ENCODE measurements at regions not wholly inside any gene's neighbourhood (a gene's known extent, or its start where the extent isn't known, plus 50 kb on each side); places are given as distances from the start of the nearest gene placed in this dataset.

GRCh38 chr2:8257502-8257901 is 424.4 kb upstream of the ID2 start:
- no peak overlapping the region for H2BK5ac ChIP-seq (ENCODE audit: low read depth, low read length, poor library complexity)
- H3K27me3 ChIP-seq (ENCODE audit: insufficient read depth, low read length), result no peaks in the 10 kb centered on the region
- H3K4me1 ChIP-seq (ENCODE audit: control insufficient read depth in 1 of 2, insufficient read depth in 2 of 2, low read length in 2 of 2), result no peaks in the 10 kb centered on the region
- no peak overlapping the region for H2BK12ac ChIP-seq (ENCODE audit: low read length)
- no peak overlapping the region for H2BK120ac ChIP-seq (ENCODE audit: insufficient read depth, low read length, poor library complexity)
- H3K79me2 ChIP-seq (ENCODE audit: control insufficient read depth, insufficient read depth, low read length, poor library complexity), result no peaks in the 10 kb centered on the region
- no peak overlapping the region for H3K9ac ChIP-seq (ENCODE audit: low read length)
- H4K91ac ChIP-seq (ENCODE audit: low read depth, low read length), result no peak overlapping the region
- peaks cover 2% of the 10 kb centered on the region for H3K9me3 ChIP-seq (ENCODE audit: insufficient read depth, low read depth, low read length)
- H2AFZ ChIP-seq (ENCODE audit: insufficient read depth, low read length, poor library complexity), result no peak overlapping the region
- H2AK5ac ChIP-seq (ENCODE audit: low read length), result no peak overlapping the region
- no peak overlapping the region for H3K4ac ChIP-seq (ENCODE audit: low read depth, low read length)
- no peak overlapping the region for H3K14ac ChIP-seq (ENCODE audit: low read length)
- no peak overlapping the region for H3K18ac ChIP-seq (ENCODE audit: low read length)
- DNase-seq, result no peak
- H4K8ac ChIP-seq (ENCODE audit: low read depth, low read length), result no peak overlapping the region
- H3K36me3 ChIP-seq (ENCODE audit: control insufficient read depth in 1 of 2, insufficient read depth in 2 of 2, low read length in 2 of 2), result no peaks in the 10 kb centered on the region
- no peak overlapping the region for H3K4me2 ChIP-seq (ENCODE audit: low read length)
- no peak overlapping the region for H4K12ac ChIP-seq (ENCODE audit: low read depth, low read length)
- no CpG with 5 or more reads among the region's 4 CpGs for WGBS (ENCODE audit: extremely low coverage, insufficient coverage, insufficient read length)
- no peak overlapping the region for H3K27ac ChIP-seq (ENCODE audit: low read depth, low read length)
- no peaks in the 10 kb centered on the region for H3K79me1 ChIP-seq (ENCODE audit: low read length)
- no peak overlapping the region for H3K23ac ChIP-seq (ENCODE audit: low read length)
- no peak overlapping the region for H3K4me3 ChIP-seq (ENCODE audit: low read depth, low read length)

GRCh38 chr2:8258406-8258805 is 423.4 kb upstream of the ID2 start:
- Histone ChIP-seq H3K79me2 (ENCODE audit: control insufficient read depth, insufficient read depth, low read length, poor library complexity) (no peaks in the 10 kb centered on the region), H3K4me3 (ENCODE audit: low read depth, low read length) (no peak overlapping the region), H3K79me1 (ENCODE audit: low read length) (no peaks in the 10 kb centered on the region), H3K27me3 (ENCODE audit: insufficient read depth, low read length) (no peaks in the 10 kb centered on the region), H3K9ac (ENCODE audit: low read length) (no peak overlapping the region), H2BK5ac (ENCODE audit: low read depth, low read length, poor library complexity) (no peak overlapping the region), H2BK120ac (ENCODE audit: insufficient read depth, low read length, poor library complexity) (no peak overlapping the region), H3K14ac (ENCODE audit: low read length) (no peak overlapping the region), H4K12ac (ENCODE audit: low read depth, low read length) (no peak overlapping the region), H3K36me3 (ENCODE audit: control insufficient read depth in 1 of 2, insufficient read depth in 2 of 2, low read length in 2 of 2) (no peaks in the 10 kb centered on the region), H3K4ac (ENCODE audit: low read depth, low read length) (no peak overlapping the region), H2AK5ac (ENCODE audit: low read length) (no peak overlapping the region), H3K18ac (ENCODE audit: low read length) (no peak overlapping the region), H4K8ac (ENCODE audit: low read depth, low read length) (no peak overlapping the region), H3K23ac (ENCODE audit: low read length) (no peak overlapping the region), H4K91ac (ENCODE audit: low read depth, low read length) (no peak overlapping the region), H3K27ac (ENCODE audit: low read depth, low read length) (no peak overlapping the region), H3K9me3 (ENCODE audit: insufficient read depth, low read depth, low read length) (peaks cover under 1% of the 10 kb centered on the region), H2AFZ (ENCODE audit: insufficient read depth, low read length, poor library complexity) (no peak overlapping the region), H3K4me2 (ENCODE audit: low read length) (no peak overlapping the region), H2BK12ac (ENCODE audit: low read length) (no peak overlapping the region), H3K4me1 (ENCODE audit: control insufficient read depth in 1 of 2, insufficient read depth in 2 of 2, low read length in 2 of 2) (no peaks in the 10 kb centered on the region)
- no CpG with 5 or more reads among the region's 4 CpGs for WGBS (ENCODE audit: extremely low coverage, insufficient coverage, insufficient read length)
- peak in 1 of 2 donors; percentile 48 for DNase-seq

GRCh38 chr2:8259106-8259840 is 422.6 kb upstream of the ID2 start:
- Histone ChIP-seq H3K79me2 (ENCODE audit: control insufficient read depth, insufficient read depth, low read length, poor library complexity) (no peaks in the 10 kb centered on the region), H3K4me1 (ENCODE audit: control insufficient read depth in 1 of 2, insufficient read depth in 2 of 2, low read length in 2 of 2) (no peaks in the 10 kb centered on the region), H3K4me3 (ENCODE audit: low read depth, low read length) (no peak overlapping the region), H4K91ac (ENCODE audit: low read depth, low read length) (no peak overlapping the region), H3K4me2 (ENCODE audit: low read length) (no peak overlapping the region), H3K9ac (ENCODE audit: low read length) (no peak overlapping the region), H2AK5ac (ENCODE audit: low read length) (no peak overlapping the region), H3K14ac (ENCODE audit: low read length) (no peak overlapping the region), H2BK120ac (ENCODE audit: insufficient read depth, low read length, poor library complexity) (no peak overlapping the region), H2BK12ac (ENCODE audit: low read length) (no peak overlapping the region), H2AFZ (ENCODE audit: insufficient read depth, low read length, poor library complexity) (no peak overlapping the region), H3K18ac (ENCODE audit: low read length) (no peak overlapping the region), H3K27ac (ENCODE audit: low read depth, low read length) (no peak overlapping the region), H3K4ac (ENCODE audit: low read depth, low read length) (no peak overlapping the region), H3K36me3 (ENCODE audit: control insufficient read depth in 1 of 2, insufficient read depth in 2 of 2, low read length in 2 of 2) (no peaks in the 10 kb centered on the region), H3K27me3 (ENCODE audit: insufficient read depth, low read length) (no peaks in the 10 kb centered on the region), H4K12ac (ENCODE audit: low read depth, low read length) (no peak overlapping the region), H3K9me3 (ENCODE audit: insufficient read depth, low read depth, low read length) (no peaks in the 10 kb centered on the region), H2BK5ac (ENCODE audit: low read depth, low read length, poor library complexity) (no peak overlapping the region), H3K79me1 (ENCODE audit: low read length) (no peaks in the 10 kb centered on the region), H3K23ac (ENCODE audit: low read length) (no peak overlapping the region), H4K8ac (ENCODE audit: low read depth, low read length) (no peak overlapping the region)
- WGBS (ENCODE audit: extremely low coverage, insufficient coverage, insufficient read length), result no CpG with 5 or more reads among the region's 4 CpGs
- no peak for DNase-seq

- no peaks in the 10 kb centered on the region for H3K4me1 ChIP-seq (ENCODE audit: control insufficient read depth in 1 of 2, insufficient read depth in 2 of 2, low read length in 2 of 2)
- no peak overlapping the region for H3K14ac ChIP-seq (ENCODE audit: low read length)
- WGBS (ENCODE audit: extremely low coverage, insufficient coverage, insufficient read length), result no CpG with 5 or more reads among the region's 5 CpGs
- H3K4me2 ChIP-seq (ENCODE audit: low read length), result no peak overlapping the region
- no peaks in the 10 kb centered on the region for H3K9me3 ChIP-seq (ENCODE audit: insufficient read depth, low read depth, low read length)
- H3K4me3 ChIP-seq (ENCODE audit: low read depth, low read length), result no peak overlapping the region
- H3K18ac ChIP-seq (ENCODE audit: low read length), result no peak overlapping the region
- no peak overlapping the region for H2BK120ac ChIP-seq (ENCODE audit: insufficient read depth, low read length, poor library complexity)
- H3K23ac ChIP-seq (ENCODE audit: low read length), result no peak overlapping the region
- H3K9ac ChIP-seq (ENCODE audit: low read length), result no peak overlapping the region
- H2BK5ac ChIP-seq (ENCODE audit: low read depth, low read length, poor library complexity), result no peak overlapping the region
- no peak overlapping the region for H2AK5ac ChIP-seq (ENCODE audit: low read length)
- H3K4ac ChIP-seq (ENCODE audit: low read depth, low read length), result no peak overlapping the region
- H3K79me1 ChIP-seq (ENCODE audit: low read length), result no peaks in the 10 kb centered on the region
- no peak for DNase-seq
- no peak overlapping the region for H2AFZ ChIP-seq (ENCODE audit: insufficient read depth, low read length, poor library complexity)
- no peaks in the 10 kb centered on the region for H3K79me2 ChIP-seq (ENCODE audit: control insufficient read depth, insufficient read depth, low read length, poor library complexity)
- no peaks in the 10 kb centered on the region for H3K27me3 ChIP-seq (ENCODE audit: insufficient read depth, low read length)
- H4K8ac ChIP-seq (ENCODE audit: low read depth, low read length), result no peak overlapping the region
- H3K27ac ChIP-seq (ENCODE audit: low read depth, low read length), result no peak overlapping the region
- no peak overlapping the region for H2BK12ac ChIP-seq (ENCODE audit: low read length)
- no peak overlapping the region for H4K91ac ChIP-seq (ENCODE audit: low read depth, low read length)
- H4K12ac ChIP-seq (ENCODE audit: low read depth, low read length), result no peak overlapping the region
- H3K36me3 ChIP-seq (ENCODE audit: control insufficient read depth in 1 of 2, insufficient read depth in 2 of 2, low read length in 2 of 2), result no peaks in the 10 kb centered on the region
Measured at GRCh38 chr2:8259841-8260178, 422.0 kb upstream of the ID2 start.

All from trophoblast cell (in vitro differentiated cells and primary cell).